CD4-positive, alpha-beta T cell (primary cell): ENCODE measurements at regions not wholly inside any gene's neighbourhood (a gene's known extent, or its start where the extent isn't known, plus 50 kb on each side); places are given as distances from the start of the nearest gene placed in this dataset.

ENCODE experiments used
- ATAC-seq: fragments of 200-7000 bp; cut with Tn5 transposase; one replicate; pipeline ENCODE4 v1.10.0; 2022; ENCODE audit warnings: mild to moderate bottlenecking; ENCODE audit not compliant: poor library complexity
- CTCF ChIA-PET: fragments of 350-600 bp; sonication (Branson Sonifier 250); formaldehyde crosslinking; loops from one replicate; lab custom pipeline; 2021; ENCODE audit warnings: antibody characterized with exemption, inconsistent platforms; lab: Charles Lee
- POLR2A ChIA-PET: fragments of 350-600 bp; sonication (Branson Sonifier 250); formaldehyde crosslinking; loops from one replicate; lab custom pipeline; 2021; ENCODE audit warnings: antibody characterized with exemption, inconsistent platforms; lab: Charles Lee
- DNase-seq, 14 experiments: peaks; one replicate each; pipeline ENCODE4 v3.0.0-alpha.2; 2013 to 2020; ENCODE audit warnings: mixed read lengths in 2 of 14
- H3K27ac ChIP-seq, 2 donors: one replicate each; pipeline versions ENCODE4 v1.5.1 to v1.7.0; 2013; ENCODE audit warnings: low read length in 2 of 2, low read depth in 1 of 2, mild to moderate bottlenecking in 1 of 2
- H3K27me3 ChIP-seq, 2 experiments: 1 replicate in 1 of 2; 2 replicates in 1 of 2; pipeline versions ENCODE4 v1.6.1 to v1.7.0; 2013; ENCODE audit warnings: low read length in 2 of 2, control low read depth in 1 of 2, mild to moderate bottlenecking in 1 of 2, moderate library complexity in 1 of 2; ENCODE audit not compliant: insufficient read depth in 2 of 2, control insufficient read depth in 1 of 2
- H3K36me3 ChIP-seq: one replicate; pipeline ENCODE4 v1.6.1; 2013; ENCODE audit warnings: low read length, control low read depth; ENCODE audit not compliant: insufficient read depth
- H3K4me1 ChIP-seq: one replicate; pipeline ENCODE4 v1.6.1; 2013; ENCODE audit warnings: low read length, control low read depth; ENCODE audit not compliant: insufficient read depth
- H3K4me3 ChIP-seq: one replicate; pipeline ENCODE4 v1.5.1; 2013; ENCODE audit warnings: mild to moderate bottlenecking, low read length, moderate library complexity
- H3K9me3 ChIP-seq, 2 experiments: 1 replicate in 1 of 2; 2 replicates in 1 of 2; pipeline versions ENCODE4 v1.6.1 to v1.7.0; 2013; ENCODE audit warnings: low read length in 2 of 2, mild to moderate bottlenecking in 2 of 2, control low read depth in 1 of 2, moderate library complexity in 1 of 2; ENCODE audit not compliant: control insufficient read depth in 1 of 2, insufficient read depth in 1 of 2
- H3K27ac Mint-ChIP-seq: one replicate; pipeline ENCODE4 v1.8.0; 2020; ENCODE audit warnings: mixed read lengths
- H3K27me3 Mint-ChIP-seq: one replicate; pipeline ENCODE4 v1.8.0; 2021; ENCODE audit warnings: mixed read lengths
- H3K36me3 Mint-ChIP-seq: one replicate; pipeline ENCODE4 v1.8.0; 2021; ENCODE audit warnings: low read depth, mixed read lengths
- H3K4me1 Mint-ChIP-seq: one replicate; pipeline ENCODE4 v1.8.0; 2021; ENCODE audit warnings: low read depth, mixed read lengths
- H3K4me3 Mint-ChIP-seq: one replicate; pipeline ENCODE4 v1.8.0; 2020; ENCODE audit warnings: mild to moderate bottlenecking, mixed read lengths
- H3K9me3 Mint-ChIP-seq: one replicate; pipeline ENCODE4 v1.8.0; 2020; ENCODE audit warnings: mixed read lengths
- intact Hi-C, 2 experiments: fragments of 100-400 bp; cut with DNase I in 1 of 2; cut with micrococcal nuclease in 1 of 2; formaldehyde crosslinking; loops; one replicate each; pipeline versions ENCODE4 v1.15.1 to v1.9.0; 2023 to 2025; cut with DNase I, micrococcal nuclease
- TF ChIP-seq, protein P1 (sequence below): fragments of 200-600 bp; IDR thresholded peaks from one replicate; pipeline ENCODE4 v1.8.0; 2022; ENCODE audit warnings: antibody characterized with exemption, mild to moderate bottlenecking

DNA sequence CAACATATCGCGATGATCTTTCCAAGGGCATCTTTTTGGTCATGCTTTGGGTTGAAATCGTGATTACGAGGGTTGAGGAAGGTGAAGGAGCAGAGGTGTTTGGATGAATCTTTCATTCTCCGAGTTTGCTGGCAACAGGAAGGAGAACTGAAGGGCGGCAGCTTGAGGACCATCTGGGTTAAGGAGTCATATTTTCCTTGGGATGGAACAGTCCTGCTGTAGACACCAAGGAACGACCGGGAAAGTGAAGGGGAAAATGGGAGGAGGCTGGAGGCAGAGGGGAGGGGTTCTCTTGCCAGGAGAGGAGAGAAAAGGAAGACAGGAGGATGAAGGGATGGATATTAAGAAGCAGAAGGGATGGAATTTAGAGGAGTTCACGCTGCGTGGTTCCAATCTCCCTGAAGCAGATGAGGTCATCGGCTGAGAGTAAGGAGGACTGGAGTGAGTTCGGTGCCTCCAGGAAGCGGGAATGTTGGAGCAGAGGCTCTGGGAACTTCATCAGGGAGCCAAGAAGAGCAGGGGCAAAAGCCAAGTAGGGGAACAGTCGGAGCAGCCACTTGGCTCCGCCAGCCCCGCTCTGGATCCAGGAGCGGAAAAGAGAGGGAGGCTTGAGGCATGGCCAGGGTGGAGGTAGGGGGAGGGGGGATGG lies 116.6 kb upstream of the GALNT17 start:
- CTCF ChIA-PET: no interaction called here
- POLR2A ChIA-PET: no interaction called here
- H3K4me1 ChIP-seq: no peaks in the 10 kb centered on the region
- Mint-ChIP-seq H3K4me1 (no peaks in the 10 kb centered on the region), H3K36me3 (no peaks in the 10 kb centered on the region), H3K27ac (no peak overlapping the region), H3K27me3 (no peaks in the 10 kb centered on the region), H3K9me3 (peaks cover 9% of the 10 kb centered on the region), H3K4me3 (no peak overlapping the region)
- TF ChIP-seq, protein P1, sequence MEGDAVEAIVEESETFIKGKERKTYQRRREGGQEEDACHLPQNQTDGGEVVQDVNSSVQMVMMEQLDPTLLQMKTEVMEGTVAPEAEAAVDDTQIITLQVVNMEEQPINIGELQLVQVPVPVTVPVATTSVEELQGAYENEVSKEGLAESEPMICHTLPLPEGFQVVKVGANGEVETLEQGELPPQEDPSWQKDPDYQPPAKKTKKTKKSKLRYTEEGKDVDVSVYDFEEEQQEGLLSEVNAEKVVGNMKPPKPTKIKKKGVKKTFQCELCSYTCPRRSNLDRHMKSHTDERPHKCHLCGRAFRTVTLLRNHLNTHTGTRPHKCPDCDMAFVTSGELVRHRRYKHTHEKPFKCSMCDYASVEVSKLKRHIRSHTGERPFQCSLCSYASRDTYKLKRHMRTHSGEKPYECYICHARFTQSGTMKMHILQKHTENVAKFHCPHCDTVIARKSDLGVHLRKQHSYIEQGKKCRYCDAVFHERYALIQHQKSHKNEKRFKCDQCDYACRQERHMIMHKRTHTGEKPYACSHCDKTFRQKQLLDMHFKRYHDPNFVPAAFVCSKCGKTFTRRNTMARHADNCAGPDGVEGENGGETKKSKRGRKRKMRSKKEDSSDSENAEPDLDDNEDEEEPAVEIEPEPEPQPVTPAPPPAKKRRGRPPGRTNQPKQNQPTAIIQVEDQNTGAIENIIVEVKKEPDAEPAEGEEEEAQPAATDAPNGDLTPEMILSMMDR: no peak
- DNase-seq (no peak), ATAC-seq (no peak)
- no peaks in the 10 kb centered on the region for H3K27me3 ChIP-seq
- H3K27ac ChIP-seq: no peak overlapping the region
- peaks cover 0 to 32% of the 10 kb centered on the region in 2 experiments for H3K9me3 ChIP-seq
- intact Hi-C loops: no loop called here
- H3K36me3 ChIP-seq: no peaks in the 10 kb centered on the region
- no peak overlapping the region for H3K4me3 ChIP-seq

DNA sequence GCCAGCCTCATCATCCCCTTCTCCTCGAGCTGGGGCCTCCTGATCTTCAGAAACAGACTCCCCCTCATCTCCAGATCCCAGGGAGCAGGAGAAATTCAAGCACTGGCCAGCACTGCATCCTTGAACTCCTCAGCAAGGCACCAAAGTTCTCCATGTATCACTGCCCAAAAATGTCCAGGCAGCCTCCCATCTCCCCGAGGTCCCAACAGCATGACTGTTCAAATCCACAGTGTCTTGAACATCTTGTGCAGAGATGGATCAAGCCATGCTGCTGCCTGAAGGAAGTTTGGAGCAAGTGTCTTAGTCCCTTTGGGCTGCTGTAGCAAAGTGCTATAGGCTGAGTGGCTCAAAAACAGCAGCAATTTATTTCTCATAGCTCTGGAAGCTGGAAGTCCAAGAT lies 115.5 kb upstream of the GALNT17 start:
- H3K27ac Mint-ChIP-seq: no peak overlapping the region
- POLR2A ChIA-PET: no interaction called here
- ATAC-seq: no peak
- H3K9me3 Mint-ChIP-seq: peaks cover 8% of the 10 kb centered on the region
- Histone ChIP-seq H3K4me3 (no peak overlapping the region), H3K27me3 (no peaks in the 10 kb centered on the region), H3K4me1 (no peaks in the 10 kb centered on the region), H3K9me3 (peaks cover 0 to 38% of the 10 kb centered on the region in 2 experiments), H3K27ac (no peak overlapping the region), H3K36me3 (no peaks in the 10 kb centered on the region)
- TF ChIP-seq, protein P1: no peak
- DNase-seq: no peak
- no peaks in the 10 kb centered on the region for H3K4me1 Mint-ChIP-seq
- H3K27me3 Mint-ChIP-seq: no peaks in the 10 kb centered on the region
- CTCF ChIA-PET: no interaction called here
- intact Hi-C loops: no loop called here
- no peak overlapping the region for H3K4me3 Mint-ChIP-seq
- H3K36me3 Mint-ChIP-seq: no peaks in the 10 kb centered on the region

DNA sequence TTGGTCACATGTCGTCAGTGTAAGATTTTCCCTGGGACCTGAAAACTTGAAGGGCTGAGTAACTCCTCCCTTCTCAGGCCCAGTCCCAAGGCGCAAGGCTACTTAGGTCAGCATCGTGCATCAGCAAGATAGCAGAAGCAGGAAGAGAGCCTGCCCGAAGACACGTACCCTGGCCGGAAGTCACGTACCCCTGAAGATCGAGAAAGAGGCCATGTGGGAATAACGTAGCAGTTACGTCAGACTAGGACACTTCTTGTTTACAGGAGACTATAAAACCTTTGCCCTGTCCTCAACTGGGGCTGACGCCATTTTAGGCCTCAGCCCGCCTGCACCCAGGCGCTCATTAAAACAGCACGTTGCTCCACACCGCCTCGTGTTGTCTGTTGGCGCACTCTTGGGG lies 114.3 kb upstream of the GALNT17 start:
- Mint-ChIP-seq H3K36me3 (no peaks in the 10 kb centered on the region), H3K4me1 (no peaks in the 10 kb centered on the region), H3K4me3 (no peak overlapping the region), H3K27ac (no peak overlapping the region), H3K27me3 (no peaks in the 10 kb centered on the region), H3K9me3 (peaks cover 8% of the 10 kb centered on the region)
- CTCF ChIA-PET: no interaction called here
- POLR2A ChIA-PET: no interaction called here
- Histone ChIP-seq H3K4me1 (no peaks in the 10 kb centered on the region), H3K27ac (no peak overlapping the region), H3K36me3 (no peaks in the 10 kb centered on the region), H3K4me3 (no peak overlapping the region), H3K9me3 (peaks cover 0 to 38% of the 10 kb centered on the region in 2 experiments), H3K27me3 (no peaks in the 10 kb centered on the region)
- intact Hi-C loops: no loop called here
- TF ChIP-seq, protein P1: no peak
- DNase-seq (no peak), ATAC-seq (no peak)
